HFF-Myc (cell line): ENCODE measurements at regions not wholly inside any gene's neighbourhood (a gene's known extent, or its start where the extent isn't known, plus 50 kb on each side); places are given as distances from the start of the nearest gene placed in this dataset.

Experiments used
- DNase-seq: peaks from one replicate; pipeline ENCODE4 v3.0.0-alpha.2; 2011; ENCODE audit warnings: low read depth; ENCODE audit errors: extremely low read depth
- H3K4me3 ChIP-seq: replicated peaks from 2 replicates; pipeline ENCODE4 v1.5.1; 2011; ENCODE audit warnings: low read depth, mild to moderate bottlenecking, control low read depth, low read length
- TF ChIP-seq, protein P1 (sequence below): IDR thresholded peaks from 2 replicates; pipeline ENCODE4 v1.5.1; 2012; ENCODE audit warnings: mild to moderate bottlenecking, low read depth, low read length, control low read depth; ENCODE audit errors: missing control alignments

- TF ChIP-seq, protein P1, sequence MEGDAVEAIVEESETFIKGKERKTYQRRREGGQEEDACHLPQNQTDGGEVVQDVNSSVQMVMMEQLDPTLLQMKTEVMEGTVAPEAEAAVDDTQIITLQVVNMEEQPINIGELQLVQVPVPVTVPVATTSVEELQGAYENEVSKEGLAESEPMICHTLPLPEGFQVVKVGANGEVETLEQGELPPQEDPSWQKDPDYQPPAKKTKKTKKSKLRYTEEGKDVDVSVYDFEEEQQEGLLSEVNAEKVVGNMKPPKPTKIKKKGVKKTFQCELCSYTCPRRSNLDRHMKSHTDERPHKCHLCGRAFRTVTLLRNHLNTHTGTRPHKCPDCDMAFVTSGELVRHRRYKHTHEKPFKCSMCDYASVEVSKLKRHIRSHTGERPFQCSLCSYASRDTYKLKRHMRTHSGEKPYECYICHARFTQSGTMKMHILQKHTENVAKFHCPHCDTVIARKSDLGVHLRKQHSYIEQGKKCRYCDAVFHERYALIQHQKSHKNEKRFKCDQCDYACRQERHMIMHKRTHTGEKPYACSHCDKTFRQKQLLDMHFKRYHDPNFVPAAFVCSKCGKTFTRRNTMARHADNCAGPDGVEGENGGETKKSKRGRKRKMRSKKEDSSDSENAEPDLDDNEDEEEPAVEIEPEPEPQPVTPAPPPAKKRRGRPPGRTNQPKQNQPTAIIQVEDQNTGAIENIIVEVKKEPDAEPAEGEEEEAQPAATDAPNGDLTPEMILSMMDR = no peak
- DNase-seq = no peak
- no peak overlapping the region for H3K4me3 ChIP-seq
Measured at GRCh38 chr18:40624959-40625358, 1330.1 kb upstream of the PIK3C3 start.

GRCh38 chr18:40613721-40614120 lies 1341.3 kb upstream of the PIK3C3 start:
- H3K4me3 ChIP-seq = no peak overlapping the region
- TF ChIP-seq, protein P1 = no peak
- no peak for DNase-seq

DNA sequence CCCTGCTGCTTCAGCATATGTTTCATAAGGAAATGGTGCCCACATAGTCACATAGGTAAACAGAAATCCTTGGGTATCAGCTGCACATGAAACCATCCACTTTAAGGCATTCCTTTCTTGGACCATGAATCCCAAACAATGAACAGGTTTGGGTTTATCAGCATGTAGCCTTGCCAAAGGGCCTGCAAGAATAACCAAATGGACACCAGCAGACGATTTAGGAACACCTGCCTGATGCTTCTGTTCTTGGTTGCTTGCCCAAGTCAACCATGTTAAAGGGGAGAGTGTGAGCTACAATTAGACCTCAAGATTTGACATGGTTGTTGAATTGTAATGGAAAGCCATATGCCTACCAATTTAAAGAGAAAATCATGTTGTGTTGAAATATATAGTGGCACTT lies 1342.7 kb upstream of the PIK3C3 start:
- DNase-seq = no peak
- H3K4me3 ChIP-seq = no peak overlapping the region
- TF ChIP-seq, protein P1 = no peak

- no peak for DNase-seq
- TF ChIP-seq, protein P1 = no peak
- H3K4me3 ChIP-seq = no peak overlapping the region
Measured at GRCh38 chr18:40608226-40608625, 1346.8 kb upstream of the PIK3C3 start.

DNA sequence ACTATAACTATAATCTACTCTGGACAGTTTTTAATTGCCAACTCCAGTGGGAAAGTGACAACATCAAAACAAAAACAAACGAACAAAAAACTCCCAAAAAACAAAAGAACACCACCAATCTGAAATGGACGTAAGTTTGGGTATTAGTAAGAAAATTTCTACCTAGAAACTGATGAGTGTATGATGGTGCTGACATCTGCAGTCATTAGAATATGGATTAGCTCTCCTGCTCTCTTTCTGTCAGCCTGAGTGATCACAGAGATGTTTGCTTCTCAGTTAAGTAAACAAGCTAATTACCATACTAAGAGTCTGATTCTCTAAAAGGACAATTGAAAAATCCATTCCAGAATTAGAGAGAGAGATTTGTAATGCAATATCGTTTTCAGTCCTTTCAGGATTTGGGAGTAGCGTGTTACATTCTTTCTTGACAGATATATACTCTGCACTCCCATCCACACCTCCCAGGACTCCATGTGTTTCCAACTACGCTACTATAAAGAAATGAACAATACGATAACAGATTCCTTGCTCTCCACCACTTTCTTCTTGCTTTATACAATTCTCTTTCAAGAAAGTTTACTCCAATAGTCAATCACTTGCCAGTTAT lies 1347.4 kb upstream of the PIK3C3 start:
- no peak for DNase-seq
- TF ChIP-seq, protein P1 = no peak
- no peak overlapping the region for H3K4me3 ChIP-seq

GRCh38 chr18:40606996-40607395 lies 1348.0 kb upstream of the PIK3C3 start:
- no peak for DNase-seq
- no peak overlapping the region for H3K4me3 ChIP-seq
- TF ChIP-seq, protein P1 = no peak

DNA sequence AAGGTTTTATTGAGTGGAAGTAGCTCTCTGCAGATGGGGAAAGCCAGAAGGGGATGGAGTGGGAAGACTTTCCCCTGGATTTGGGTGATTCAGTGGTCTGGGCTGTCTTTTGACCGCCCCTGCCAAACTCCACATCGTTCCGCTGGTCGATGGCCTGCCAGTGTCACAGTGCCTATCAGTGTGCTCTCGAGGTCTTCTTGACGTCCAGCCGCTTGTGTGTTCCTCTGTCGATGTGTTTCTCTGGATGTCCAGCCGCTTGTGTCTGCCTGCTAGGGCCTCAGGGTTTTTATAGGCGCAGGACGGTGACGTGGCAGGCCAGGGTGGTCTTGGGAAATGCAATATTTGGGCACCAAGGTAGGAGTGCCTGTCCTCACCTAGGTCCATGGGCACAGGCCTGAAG lies 1371.4 kb upstream of the PIK3C3 start:
- H3K4me3 ChIP-seq = no peak overlapping the region
- TF ChIP-seq, protein P1 = no peak
- DNase-seq = no peak
